ENCODE measurements at regions not wholly inside any gene's neighbourhood (a gene's known extent, or its start where the extent isn't known, plus 50 kb on each side); places are given as distances from the start of the nearest gene placed in this dataset.
"Not testable (repeated sequence)": the region's sequence is repeated elsewhere in the genome, so short reads cannot be mapped to it uniquely, and the experiment has no call there.

GRCh38 chr2:220775856-220776488 is 796.1 kb downstream of the EPHA4 start:
- DNase-seq, result peak in 1 of 5 donors; percentile 4
- no peaks in the 10 kb centered on the region for H3K9me3 ChIP-seq (ENCODE audit: control insufficient read depth in 2 of 3, insufficient read depth in 1 of 3, low read length in 3 of 3)
- intact Hi-C loops (cut with DNase I), result no loop called here
- FAIRE-seq, result no peak
- H3K4me3 ChIP-seq (ENCODE audit: low read length in 3 of 3), result no peak overlapping the region
- no peaks in the 10 kb centered on the region for H3K27me3 ChIP-seq (ENCODE audit: control insufficient read depth, insufficient read depth, low read length)
- TF ChIP-seq CTCF (IDR thresholded peaks at IDR 0.05; ENCODE audit: borderline replicate concordance, extremely low read depth, insufficient read depth), result no peak
- H3K27ac ChIP-seq (ENCODE audit: low read depth in 2 of 2, low read length in 2 of 2), result no peak overlapping the region
- no peak overlapping the region for H3K9ac ChIP-seq (ENCODE audit: low read length in 3 of 3)
- no peaks in the 10 kb centered on the region for H3K4me1 ChIP-seq (ENCODE audit: control insufficient read depth in 2 of 3, insufficient read depth in 2 of 3, low read depth in 1 of 3, low read length in 3 of 3)
- no peaks in the 10 kb centered on the region for H3K36me3 ChIP-seq (ENCODE audit: control insufficient read depth in 2 of 3, insufficient read depth in 3 of 3, low read length in 3 of 3)

GRCh38 chr2:220779076-220779475 is 793.0 kb downstream of the EPHA4 start:
- FAIRE-seq, result not testable (repeated sequence)

GRCh38 chr2:220779511-220779910 is 792.6 kb downstream of the EPHA4 start:
- H3K9ac ChIP-seq (ENCODE audit: low read length in 3 of 3), result no peak overlapping the region
- FAIRE-seq (no peak), DNase-seq (no peak)
- no peaks in the 10 kb centered on the region for H3K9me3 ChIP-seq (ENCODE audit: control insufficient read depth in 2 of 3, insufficient read depth in 1 of 3, low read length in 3 of 3)
- no peak overlapping the region for H3K27ac ChIP-seq (ENCODE audit: low read depth in 2 of 2, low read length in 2 of 2)
- no peaks in the 10 kb centered on the region for H3K4me1 ChIP-seq (ENCODE audit: control insufficient read depth in 2 of 3, insufficient read depth in 2 of 3, low read depth in 1 of 3, low read length in 3 of 3)
- intact Hi-C loops (cut with DNase I), result no loop called here
- no peaks in the 10 kb centered on the region for H3K27me3 ChIP-seq (ENCODE audit: control insufficient read depth, insufficient read depth, low read length)
- H3K4me3 ChIP-seq (ENCODE audit: low read length in 3 of 3), result no peak overlapping the region
- no peak for TF ChIP-seq CTCF (IDR thresholded peaks at IDR 0.05; ENCODE audit: borderline replicate concordance, extremely low read depth, insufficient read depth)
- H3K36me3 ChIP-seq (ENCODE audit: control insufficient read depth in 2 of 3, insufficient read depth in 3 of 3, low read length in 3 of 3), result no peaks in the 10 kb centered on the region

More at GRCh38 chr2:220779076-220779475, 793.0 kb downstream of the EPHA4 start:
- H3K4me3 ChIP-seq (ENCODE audit: low read length in 3 of 3); intact Hi-C loops (cut with DNase I); H3K27ac ChIP-seq (ENCODE audit: low read depth in 2 of 2, low read length in 2 of 2); H3K9me3 ChIP-seq (ENCODE audit: control insufficient read depth in 2 of 3, insufficient read depth in 1 of 3, low read length in 3 of 3); H3K27me3 ChIP-seq (ENCODE audit: control insufficient read depth, insufficient read depth, low read length); DNase-seq; H3K4me1 ChIP-seq (ENCODE audit: control insufficient read depth in 2 of 3, insufficient read depth in 2 of 3, low read depth in 1 of 3, low read length in 3 of 3); H3K9ac ChIP-seq (ENCODE audit: low read length in 3 of 3); H3K36me3 ChIP-seq (ENCODE audit: control insufficient read depth in 2 of 3, insufficient read depth in 3 of 3, low read length in 3 of 3): not testable (repeated sequence)

GRCh38 chr2:220779931-220780330 is 792.2 kb downstream of the EPHA4 start:
- H3K4me3 ChIP-seq (ENCODE audit: low read length in 3 of 3), result no peak overlapping the region
- H3K9me3 ChIP-seq (ENCODE audit: control insufficient read depth in 2 of 3, insufficient read depth in 1 of 3, low read length in 3 of 3), result no peaks in the 10 kb centered on the region
- no peak for FAIRE-seq
- no peaks in the 10 kb centered on the region for H3K27me3 ChIP-seq (ENCODE audit: control insufficient read depth, insufficient read depth, low read length)
- H3K4me1 ChIP-seq (ENCODE audit: control insufficient read depth in 2 of 3, insufficient read depth in 2 of 3, low read depth in 1 of 3, low read length in 3 of 3), result no peaks in the 10 kb centered on the region
- H3K27ac ChIP-seq (ENCODE audit: low read depth in 2 of 2, low read length in 2 of 2), result no peak overlapping the region
- H3K36me3 ChIP-seq (ENCODE audit: control insufficient read depth in 2 of 3, insufficient read depth in 3 of 3, low read length in 3 of 3), result no peaks in the 10 kb centered on the region
- H3K9ac ChIP-seq (ENCODE audit: low read length in 3 of 3), result no peak overlapping the region
- intact Hi-C loops (cut with DNase I), result no loop called here
- TF ChIP-seq CTCF (IDR thresholded peaks at IDR 0.05; ENCODE audit: borderline replicate concordance, extremely low read depth, insufficient read depth), result no peak
- DNase-seq, result peak in 1 of 5 donors; percentile 29

All from kidney (tissue), 13 donors.